ENCODE measurements at regions not wholly inside any gene's neighbourhood (a gene's known extent, or its start where the extent isn't known, plus 50 kb on each side); places are given as distances from the start of the nearest gene placed in this dataset.
"Not testable (repeated sequence)": the region's sequence is repeated elsewhere in the genome, so short reads cannot be mapped to it uniquely, and the experiment has no call there.

GRCh38 chr4:3626131-3626884 is 94.1 kb upstream of the LRPAP1 start:
- H3K27ac ChIP-seq; H3K36me3 ChIP-seq; DNase-seq; H3K4me3 ChIP-seq; H3K9me3 ChIP-seq; H3K4me1 ChIP-seq; intact Hi-C loops (cut with DNase I): not testable (repeated sequence)
- H3K27me3 ChIP-seq, result peaks cover 0 to 52% (median 0%) of the 10 kb centered on the region in 3 donors
- 75 to 82% methylated on average over 24 of the region's 24 CpGs for WGBS, 2 donors

GRCh38 chr4:3625286-3625875 is 93.2 kb upstream of the LRPAP1 start:
- H3K36me3 ChIP-seq; H3K27ac ChIP-seq; H3K4me3 ChIP-seq; H3K9me3 ChIP-seq; intact Hi-C loops (cut with DNase I); DNase-seq; H3K4me1 ChIP-seq: not testable (repeated sequence)
- WGBS, 2 donors, result 65% methylated on average over 8 of the region's 8 CpGs
- peaks cover 0 to 48% (median 0%) of the 10 kb centered on the region in 3 donors for H3K27me3 ChIP-seq

GRCh38 chr4:3623809-3624329 is 91.6 kb upstream of the LRPAP1 start:
- H3K9me3 ChIP-seq; H3K4me3 ChIP-seq; intact Hi-C loops (cut with DNase I); H3K4me1 ChIP-seq; DNase-seq; H3K27ac ChIP-seq; H3K36me3 ChIP-seq: not testable (repeated sequence)
- peaks cover 0 to 42% (median 0%) of the 10 kb centered on the region in 3 donors for H3K27me3 ChIP-seq
- 18 to 41% methylated on average over 11 of the region's 11 CpGs for WGBS, 2 donors

GRCh38 chr4:3623106-3623505 is 90.9 kb upstream of the LRPAP1 start:
- Histone ChIP-seq H3K4me1 (no peaks in the 10 kb centered on the region), H3K27me3 (peaks cover 0 to 46% (median 0%) of the 10 kb centered on the region in 3 donors), H3K27ac (no peak overlapping the region), H3K9me3 (no peaks in the 10 kb centered on the region), H3K36me3 (no peaks in the 10 kb centered on the region), H3K4me3 (no peak overlapping the region)
- no peak for DNase-seq
- intact Hi-C loops (cut with DNase I), result no loop called here
- WGBS, 2 donors, result 71 to 81% methylated on average over 7 of the region's 7 CpGs
- TF ChIP-seq POLR2A (IDR thresholded peaks at IDR 0.05), result no peak
- no peak for TF ChIP-seq EP300 (IDR thresholded peaks at IDR 0.05)
- no peak for TF ChIP-seq CTCF (IDR thresholded peaks at IDR 0.05)
- no peak for TF ChIP-seq POLR2AphosphoS5 (IDR thresholded peaks at IDR 0.05)

GRCh38 chr4:3620365-3620764 is 88.1 kb upstream of the LRPAP1 start:
- H3K4me3 ChIP-seq; H3K9me3 ChIP-seq; H3K4me1 ChIP-seq; intact Hi-C loops (cut with DNase I); DNase-seq; H3K36me3 ChIP-seq; H3K27ac ChIP-seq: not testable (repeated sequence)
- peaks cover 0 to 32% (median 0%) of the 10 kb centered on the region in 3 donors for H3K27me3 ChIP-seq
- WGBS, 2 donors, result 61 to 64% methylated on average over 6 of the region's 6 CpGs

- DNase-seq; H3K36me3 ChIP-seq; intact Hi-C loops (cut with DNase I); H3K4me1 ChIP-seq; H3K27ac ChIP-seq; H3K4me3 ChIP-seq; H3K9me3 ChIP-seq: not testable (repeated sequence)
- H3K27me3 ChIP-seq, result peaks cover 0 to 30% (median 0%) of the 10 kb centered on the region in 3 donors
- WGBS, 2 donors, result 76 to 90% methylated on average over 4 of the region's 4 CpGs
Observed at GRCh38 chr4:3619698-3620097, 87.5 kb upstream of the LRPAP1 start.

GRCh38 chr4:3618341-3618740 is 86.1 kb upstream of the LRPAP1 start:
- 75 to 86% methylated on average over 3 of the region's 3 CpGs for WGBS, 2 donors

More at GRCh38 chr4:3618341-3618740, 86.1 kb upstream of the LRPAP1 start:
- H3K4me1 ChIP-seq; H3K27ac ChIP-seq; H3K36me3 ChIP-seq; H3K4me3 ChIP-seq; intact Hi-C loops (cut with DNase I); H3K9me3 ChIP-seq: not testable (repeated sequence)
- H3K27me3 ChIP-seq, result peaks cover 0 to 20% (median 0%) of the 10 kb centered on the region in 3 donors
- peak; percentile 20 for DNase-seq

Measured in sigmoid colon (tissue), 6 donors.